PFSK-1 (cell line): ENCODE measurements at regions not wholly inside any gene's neighbourhood (a gene's known extent, or its start where the extent isn't known, plus 50 kb on each side); places are given as distances from the start of the nearest gene placed in this dataset.

Experiments
- FOXP2 ChIP-seq: optimal IDR thresholded peaks from 2 replicates; pipeline ENCODE3; 2011; ENCODE audit warnings: borderline replicate concordance, control low read depth, inconsistent platforms; ENCODE audit not compliant: insufficient read depth; ENCODE audit errors: extremely low read length, extremely low read depth
- POLR2AphosphoS5 ChIP-seq: IDR thresholded peaks from 2 replicates; pipeline ENCODE4 v1.6.1; 2012; ENCODE audit warnings: low read depth, mild to moderate bottlenecking, control low read depth, low read length, moderate library complexity
- SIN3A ChIP-seq: IDR thresholded peaks from 2 replicates; pipeline ENCODE4 v1.6.1; 2012; ENCODE audit warnings: mild to moderate bottlenecking, low read length, moderate library complexity, borderline replicate concordance; ENCODE audit not compliant: insufficient read depth
- TAF1 ChIP-seq: IDR thresholded peaks from 2 replicates; pipeline ENCODE4 v1.6.1; 2012; ENCODE audit warnings: low read length, control low read depth, borderline replicate concordance; ENCODE audit not compliant: insufficient read depth
- TF ChIP-seq, protein P1 (sequence below), 2 experiments: IDR thresholded peaks; 2 replicates each; pipeline versions ENCODE4 v1.6.1 to v1.8.0; 2011 to 2012; ENCODE audit warnings: low read depth in 2 of 2, low read length in 2 of 2, control low read depth in 1 of 2, inconsistent platforms in 1 of 2, mild to moderate bottlenecking in 1 of 2, moderate library complexity in 1 of 2; ENCODE audit not compliant: insufficient read depth in 1 of 2

DNA sequence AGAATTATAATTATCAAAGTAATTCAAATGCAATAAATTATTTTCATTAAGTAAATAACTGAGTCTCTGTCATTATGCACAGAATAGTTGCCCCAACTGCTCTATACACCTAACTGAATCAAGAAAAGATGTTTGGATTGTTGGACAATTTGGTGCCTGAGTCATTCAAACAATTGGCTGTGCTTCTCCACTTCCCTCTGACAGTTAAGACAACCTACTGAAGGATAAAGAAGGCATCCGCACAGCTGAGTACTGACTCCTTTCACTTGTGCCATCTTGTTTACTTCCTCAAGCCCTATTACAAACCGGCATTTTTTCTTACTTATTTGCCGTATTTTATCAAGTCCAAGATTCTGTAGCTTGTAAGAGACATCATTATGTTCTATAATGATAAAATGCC lies 110.6 kb upstream of the C1QTNF7 start:
- TF ChIP-seq SIN3A: no peak
- TF ChIP-seq TAF1: no peak
- TF ChIP-seq FOXP2: no peak
- no peak for TF ChIP-seq POLR2AphosphoS5
- TF ChIP-seq, protein P1, sequence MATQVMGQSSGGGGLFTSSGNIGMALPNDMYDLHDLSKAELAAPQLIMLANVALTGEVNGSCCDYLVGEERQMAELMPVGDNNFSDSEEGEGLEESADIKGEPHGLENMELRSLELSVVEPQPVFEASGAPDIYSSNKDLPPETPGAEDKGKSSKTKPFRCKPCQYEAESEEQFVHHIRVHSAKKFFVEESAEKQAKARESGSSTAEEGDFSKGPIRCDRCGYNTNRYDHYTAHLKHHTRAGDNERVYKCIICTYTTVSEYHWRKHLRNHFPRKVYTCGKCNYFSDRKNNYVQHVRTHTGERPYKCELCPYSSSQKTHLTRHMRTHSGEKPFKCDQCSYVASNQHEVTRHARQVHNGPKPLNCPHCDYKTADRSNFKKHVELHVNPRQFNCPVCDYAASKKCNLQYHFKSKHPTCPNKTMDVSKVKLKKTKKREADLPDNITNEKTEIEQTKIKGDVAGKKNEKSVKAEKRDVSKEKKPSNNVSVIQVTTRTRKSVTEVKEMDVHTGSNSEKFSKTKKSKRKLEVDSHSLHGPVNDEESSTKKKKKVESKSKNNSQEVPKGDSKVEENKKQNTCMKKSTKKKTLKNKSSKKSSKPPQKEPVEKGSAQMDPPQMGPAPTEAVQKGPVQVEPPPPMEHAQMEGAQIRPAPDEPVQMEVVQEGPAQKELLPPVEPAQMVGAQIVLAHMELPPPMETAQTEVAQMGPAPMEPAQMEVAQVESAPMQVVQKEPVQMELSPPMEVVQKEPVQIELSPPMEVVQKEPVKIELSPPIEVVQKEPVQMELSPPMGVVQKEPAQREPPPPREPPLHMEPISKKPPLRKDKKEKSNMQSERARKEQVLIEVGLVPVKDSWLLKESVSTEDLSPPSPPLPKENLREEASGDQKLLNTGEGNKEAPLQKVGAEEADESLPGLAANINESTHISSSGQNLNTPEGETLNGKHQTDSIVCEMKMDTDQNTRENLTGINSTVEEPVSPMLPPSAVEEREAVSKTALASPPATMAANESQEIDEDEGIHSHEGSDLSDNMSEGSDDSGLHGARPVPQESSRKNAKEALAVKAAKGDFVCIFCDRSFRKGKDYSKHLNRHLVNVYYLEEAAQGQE (IDR thresholded peaks at IDR 0.05; ENCODE audit: insufficient read depth in 1 of 2, low read depth in 2 of 2, low read length in 2 of 2): no peak

DNA sequence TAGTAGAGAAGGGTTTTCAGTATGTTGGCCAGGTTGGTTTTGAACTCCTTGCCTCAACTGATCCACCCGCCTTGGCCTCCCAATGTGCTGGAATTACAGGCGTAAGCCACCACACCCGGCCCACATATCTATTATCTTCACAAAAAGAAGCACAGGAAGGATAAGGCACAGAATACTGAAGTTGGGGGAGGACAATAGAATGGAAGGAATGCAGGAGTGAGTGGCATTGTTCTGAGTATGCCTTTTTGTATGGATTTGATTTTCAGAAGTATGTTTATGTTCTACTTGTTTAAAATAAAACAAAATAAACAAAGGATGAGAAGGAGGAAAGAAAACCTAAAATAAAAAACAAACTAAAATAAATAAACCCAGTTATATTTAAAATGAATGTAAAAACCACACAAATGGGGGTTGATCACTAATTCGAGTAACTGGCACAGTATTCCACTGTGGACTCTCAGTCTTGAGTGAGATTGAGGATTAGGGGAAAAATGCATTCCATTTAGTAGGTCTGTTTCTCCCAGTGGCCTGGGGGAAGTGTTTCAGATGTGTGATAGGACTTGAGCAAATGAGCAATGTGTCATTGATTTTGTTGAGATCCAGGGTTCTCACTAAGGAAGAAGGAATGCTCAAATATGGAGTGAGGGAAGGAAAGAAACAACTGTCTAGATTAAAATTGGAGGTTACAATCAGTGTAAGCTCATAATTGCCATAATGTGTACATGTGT lies 109.0 kb upstream of the C1QTNF7 start:
- no peak for TF ChIP-seq FOXP2
- TF ChIP-seq TAF1: no peak
- no peak for TF ChIP-seq POLR2AphosphoS5

DNA sequence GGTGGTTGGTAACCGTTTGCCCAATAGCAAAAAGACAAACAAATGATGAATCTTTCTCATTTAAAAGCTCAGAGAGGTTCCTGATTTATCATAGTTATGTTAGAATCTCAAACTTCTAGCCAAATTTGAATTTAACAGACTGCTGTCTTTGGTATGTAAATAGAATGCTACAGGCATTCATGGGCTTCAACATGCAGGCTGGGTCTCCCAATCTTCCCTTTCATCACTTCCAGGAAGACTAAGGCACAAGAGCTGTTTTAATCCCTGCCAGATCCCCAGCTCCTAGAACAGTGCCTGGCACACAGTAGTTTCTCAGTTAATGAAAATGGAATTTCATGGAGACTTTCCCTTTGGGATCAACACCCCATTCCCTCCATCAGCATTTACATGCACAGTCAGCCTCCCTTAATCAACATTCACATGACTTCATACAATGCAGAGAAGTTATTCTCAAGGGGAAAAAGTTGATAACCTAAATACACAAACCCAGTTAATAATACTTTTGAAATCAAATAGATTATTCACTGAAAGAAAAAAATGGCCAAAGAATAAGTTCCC lies 107.6 kb upstream of the C1QTNF7 start:
- TF ChIP-seq FOXP2 (no peak), POLR2AphosphoS5 (no peak), TAF1 (no peak), SIN3A (no peak)
- TF ChIP-seq, protein P1 (IDR thresholded peaks at IDR 0.05; ENCODE audit: insufficient read depth in 1 of 2, low read depth in 2 of 2, low read length in 2 of 2): no peak

DNA sequence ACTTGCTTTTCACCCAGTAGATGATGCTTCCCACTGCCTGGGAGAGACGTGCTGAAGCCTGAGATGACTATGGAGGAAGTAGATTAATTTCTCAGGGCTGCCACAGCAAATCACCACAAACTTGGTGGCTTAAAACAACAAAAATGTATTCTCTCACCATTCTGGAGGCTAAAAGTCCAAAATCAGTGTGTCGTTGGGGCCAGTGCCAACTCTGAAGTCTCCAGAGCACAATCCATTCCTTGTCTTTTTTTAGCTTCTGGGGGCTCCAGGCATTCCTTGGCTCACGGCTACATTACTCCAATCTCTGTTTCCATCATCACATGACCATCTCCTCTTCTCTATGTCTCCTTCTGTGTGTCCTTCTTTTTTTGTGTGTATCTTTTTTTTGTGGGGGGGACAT lies 105.8 kb upstream of the C1QTNF7 start:
- TF ChIP-seq TAF1: no peak
- TF ChIP-seq, protein P1 (IDR thresholded peaks at IDR 0.05; ENCODE audit: insufficient read depth in 1 of 2, low read depth in 2 of 2, low read length in 2 of 2): no peak
- TF ChIP-seq FOXP2: no peak
- TF ChIP-seq SIN3A: no peak
- TF ChIP-seq POLR2AphosphoS5: no peak

DNA sequence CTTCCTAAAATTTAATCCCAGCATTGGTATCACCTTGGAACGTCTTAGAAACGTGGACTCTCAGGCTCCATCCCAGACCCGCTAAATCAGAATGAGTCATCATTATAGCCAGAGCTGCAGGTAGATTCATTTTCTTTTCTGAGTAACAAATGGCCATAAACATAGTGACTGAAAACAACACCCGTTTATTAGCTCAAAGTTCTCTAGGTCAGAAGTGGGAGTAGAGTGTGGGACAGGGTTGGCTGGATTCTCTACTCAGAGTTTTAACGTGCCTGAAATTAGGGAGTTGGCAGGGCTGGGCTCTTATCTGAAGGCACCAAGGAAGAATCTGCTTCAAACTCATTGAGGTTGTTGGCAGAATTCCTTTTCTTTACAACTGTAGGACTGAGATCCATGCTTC lies 101.8 kb upstream of the C1QTNF7 start:
- no peak for TF ChIP-seq TAF1
- no peak for TF ChIP-seq SIN3A
- no peak for TF ChIP-seq FOXP2
- TF ChIP-seq POLR2AphosphoS5: no peak
- TF ChIP-seq, protein P1 (IDR thresholded peaks at IDR 0.05; ENCODE audit: insufficient read depth in 1 of 2, low read depth in 2 of 2, low read length in 2 of 2): no peak
